HG03575 (cell line): ENCODE measurements at regions not wholly inside any gene's neighbourhood (a gene's known extent, or its start where the extent isn't known, plus 50 kb on each side); places are given as distances from the start of the nearest gene placed in this dataset.

Experiments
- ATAC-seq: cut with Tn5 transposase; IDR thresholded peaks from one replicate; pipeline ENCODE4 v1.9.1; 2021; ENCODE audit not compliant: unreplicated experiment, insufficient number of reproducible peaks, low FRiP score; ENCODE audit errors: extremely low read depth

DNA sequence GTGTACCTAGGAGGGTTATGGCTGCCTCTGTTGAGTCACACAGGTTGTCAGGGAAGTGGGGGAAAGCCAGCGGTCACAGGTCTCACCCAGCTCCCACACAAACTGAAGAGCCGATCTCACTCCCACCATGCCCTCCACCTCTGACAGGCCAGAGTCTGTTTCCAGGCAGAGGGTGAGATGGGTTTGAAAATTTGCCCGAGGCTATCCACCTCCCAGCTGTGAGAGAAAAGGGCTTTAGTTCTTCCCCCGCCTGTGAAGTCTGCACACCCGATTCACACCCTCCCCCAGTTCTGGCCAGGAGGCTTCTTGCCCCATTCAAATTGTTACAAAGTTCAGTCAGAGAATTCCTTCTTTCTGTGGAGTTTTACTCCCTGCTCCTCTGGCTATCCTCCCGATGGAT, 446.9 kb downstream of the EDEM1 start:
- no peak for ATAC-seq

DNA sequence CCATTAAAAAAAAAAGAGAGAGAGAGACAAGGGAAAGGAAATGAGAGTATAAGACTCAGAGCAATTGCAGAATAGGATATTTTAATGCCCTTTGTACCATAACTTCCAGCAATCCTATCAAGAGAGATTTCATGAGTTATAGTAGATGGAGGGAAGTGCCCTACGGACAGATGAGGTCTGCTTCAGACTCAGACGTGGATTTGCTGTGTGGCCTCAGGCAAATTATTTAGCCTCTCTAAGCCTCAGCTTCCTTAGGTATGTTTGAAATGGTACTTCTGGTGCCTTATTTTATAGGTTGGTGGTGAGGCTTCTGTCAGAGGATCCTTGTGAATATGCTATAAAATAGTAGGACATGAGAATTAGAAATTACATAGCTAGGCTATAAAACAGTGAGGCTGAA, 448.2 kb downstream of the EDEM1 start:
- ATAC-seq, result no peak

DNA sequence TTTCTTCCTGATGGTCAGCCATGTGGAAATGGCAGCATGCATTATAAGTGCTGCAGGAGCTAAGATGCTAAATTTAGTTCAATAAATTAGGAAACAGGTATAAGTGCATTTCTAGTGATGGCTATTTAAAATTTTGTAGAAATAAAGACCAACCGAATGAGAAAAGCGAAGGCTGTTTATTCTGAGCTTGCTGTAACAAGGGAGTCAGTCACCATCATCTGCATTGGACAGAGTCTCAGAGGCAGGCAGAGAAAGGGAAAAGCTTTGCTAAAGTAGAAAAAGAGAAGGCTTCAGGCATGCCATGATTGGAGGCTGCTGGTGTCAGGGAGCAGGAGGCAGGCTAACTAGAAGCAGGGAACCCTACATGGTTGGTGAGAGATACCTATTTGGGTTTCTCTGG, 451.0 kb downstream of the EDEM1 start:
- no peak for ATAC-seq

DNA sequence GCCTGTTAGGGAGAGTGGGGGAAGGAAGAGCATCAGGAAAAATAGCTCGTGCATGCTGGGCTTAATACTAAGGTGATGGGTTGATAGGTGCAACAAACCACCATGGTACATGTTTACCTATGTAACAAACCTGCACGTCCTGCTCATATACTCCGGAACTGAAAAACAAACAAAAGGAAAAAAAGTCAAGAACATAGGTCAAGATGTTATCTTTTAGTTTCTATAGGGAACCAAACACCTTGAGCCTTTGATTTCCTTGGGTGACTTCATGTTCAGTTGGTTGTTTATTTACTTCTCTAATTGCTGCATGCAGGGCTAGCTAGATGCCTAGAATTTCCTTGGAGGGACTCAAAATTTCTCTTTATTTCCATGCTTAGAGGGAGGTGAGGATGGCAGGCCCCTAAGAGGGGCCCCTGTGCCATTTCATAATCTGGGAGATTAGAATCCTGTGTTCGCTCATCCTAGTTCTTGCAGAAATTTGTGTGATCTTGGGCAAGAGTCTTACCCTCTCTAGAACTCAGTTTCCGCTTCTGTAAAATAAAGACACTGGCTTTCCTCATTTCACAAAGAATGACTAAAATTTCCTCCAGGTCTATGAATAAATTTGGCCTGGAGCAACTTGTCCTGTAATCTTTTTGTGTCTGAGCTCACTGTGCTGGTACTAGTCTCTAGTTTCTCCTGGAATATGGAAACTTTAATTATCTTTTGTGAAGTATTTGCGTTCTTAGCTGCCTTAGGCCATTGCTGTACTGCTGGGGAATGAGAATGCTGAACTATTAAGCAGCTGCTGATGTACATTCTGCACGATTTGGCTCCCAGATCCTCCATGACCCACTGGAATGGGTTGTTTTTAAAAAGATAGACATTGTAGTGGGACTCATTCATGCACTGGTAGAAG, 457.5 kb downstream of the EDEM1 start:
- ATAC-seq, result no peak

DNA sequence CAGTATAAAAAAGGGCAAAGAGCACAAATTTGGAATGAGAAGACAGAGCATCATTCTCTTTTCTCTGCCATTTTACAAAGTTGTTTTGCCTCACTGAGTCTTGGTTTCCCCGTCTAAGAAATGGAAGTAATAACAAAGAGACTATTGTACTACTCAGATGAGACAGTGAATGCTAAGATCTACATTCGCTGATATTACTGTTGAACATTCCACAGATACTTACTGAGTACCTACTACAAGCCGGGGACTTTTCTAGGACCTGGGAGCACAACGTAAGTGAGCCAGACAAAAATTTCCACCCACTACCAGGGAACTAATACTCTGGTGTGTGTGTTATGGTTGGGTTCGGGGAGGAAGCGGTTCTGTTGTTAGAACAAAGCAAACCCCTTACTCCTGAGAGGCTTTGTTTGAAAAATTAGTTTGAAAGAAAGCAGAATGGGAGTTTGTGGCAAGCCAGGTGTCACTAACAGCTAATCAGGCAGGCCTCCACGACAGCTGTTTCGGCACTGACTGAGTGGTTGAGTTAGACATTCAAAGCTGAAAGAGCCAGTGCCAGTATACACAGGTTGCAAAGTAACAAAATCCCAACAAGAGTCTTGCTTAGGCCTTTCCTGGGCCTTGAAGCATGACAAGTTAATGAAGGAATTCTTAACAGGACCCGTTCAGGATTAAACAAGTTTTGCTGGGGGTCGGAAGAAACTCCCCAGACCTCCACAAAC, 458.3 kb downstream of the EDEM1 start:
- ATAC-seq, result no peak

DNA sequence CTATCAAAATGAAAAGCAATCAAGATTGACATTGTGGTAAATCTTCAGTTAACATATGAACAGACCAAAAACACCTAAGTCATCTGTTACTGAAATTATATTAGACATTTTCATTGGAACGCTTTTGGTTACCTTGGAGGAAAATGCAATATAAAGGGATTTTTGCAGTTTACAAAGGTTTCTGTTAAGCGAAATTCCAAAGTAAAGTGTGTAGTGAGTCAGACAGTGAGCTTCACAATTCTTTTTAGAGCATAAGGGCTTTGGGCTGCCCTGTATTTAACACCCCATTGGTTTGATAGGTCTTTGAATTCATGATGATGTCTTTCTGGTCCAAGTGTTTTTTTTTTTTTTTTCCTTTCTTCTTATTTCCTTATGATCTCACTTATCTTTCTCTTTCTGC, 462.8 kb downstream of the EDEM1 start:
- no peak for ATAC-seq

DNA sequence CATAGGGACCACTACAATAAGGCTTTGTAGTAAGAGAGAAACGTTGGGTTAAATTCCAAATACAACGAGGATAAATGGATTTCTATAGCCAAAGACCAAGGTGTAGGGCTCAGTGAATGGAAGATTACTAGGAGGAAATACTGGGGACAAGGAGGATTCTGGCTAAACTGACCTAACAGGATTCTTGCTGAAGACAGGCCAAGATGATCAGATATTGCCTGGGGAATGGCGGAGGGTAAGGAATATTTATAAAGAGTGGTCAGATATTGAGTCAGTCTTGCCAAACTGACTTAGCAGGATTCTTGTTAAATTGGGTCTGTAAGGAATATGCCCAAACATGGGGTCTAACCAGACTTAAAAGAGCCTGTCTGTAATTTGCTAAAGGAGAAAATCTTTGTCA, 463.8 kb downstream of the EDEM1 start:
- ATAC-seq, result no peak

DNA sequence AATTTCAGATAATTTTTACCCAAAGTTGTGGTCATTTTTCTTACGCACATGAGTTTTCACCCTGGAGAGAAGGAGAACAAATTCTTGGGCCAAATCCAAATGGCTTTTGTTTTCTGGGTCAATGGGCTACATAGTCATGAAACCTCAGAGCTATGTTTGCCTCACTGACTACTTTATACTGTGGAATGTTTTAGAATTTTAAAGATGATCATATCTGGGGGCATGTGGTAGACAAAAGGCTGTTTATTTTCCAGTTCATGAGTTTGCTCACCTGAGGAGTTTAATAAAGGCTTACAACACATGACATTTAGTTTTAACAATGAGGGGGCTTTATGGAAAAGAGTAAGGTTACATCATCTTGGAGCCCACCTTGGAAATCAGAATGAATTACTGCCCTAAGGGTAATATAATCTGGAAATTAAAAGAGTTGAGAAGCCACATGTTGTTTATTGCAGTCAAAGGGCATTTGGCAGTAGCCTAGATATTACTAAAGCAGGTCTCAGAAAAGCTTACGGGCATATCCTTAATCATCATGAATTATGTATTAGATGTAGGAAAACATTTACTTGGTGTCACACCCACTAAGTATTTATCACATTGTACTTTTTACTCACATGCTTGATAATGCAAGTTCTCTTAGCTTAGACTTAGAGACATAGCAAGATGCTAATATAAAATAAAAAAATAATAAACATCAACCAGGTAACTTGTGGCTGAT, 466.1 kb downstream of the EDEM1 start:
- no peak for ATAC-seq

DNA sequence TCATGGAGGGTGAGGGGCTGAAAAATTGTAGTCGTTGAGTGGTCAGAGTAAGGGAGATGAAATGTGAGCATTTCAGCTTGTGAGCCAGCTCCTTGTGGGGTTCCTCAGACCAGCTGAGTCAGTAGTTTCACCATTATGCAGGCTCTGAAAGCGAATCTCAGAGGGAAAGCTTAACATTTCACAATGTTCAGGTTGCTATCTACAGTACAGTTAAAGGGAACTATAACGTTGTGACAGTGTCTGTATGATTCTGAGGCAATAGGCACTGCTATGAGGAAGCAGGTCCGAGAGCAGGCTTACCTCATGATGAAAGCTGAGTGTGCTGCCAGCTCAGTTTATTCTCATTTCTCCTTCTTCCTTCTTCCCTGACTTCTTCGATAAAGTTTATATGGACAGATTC, 469.6 kb downstream of the EDEM1 start:
- no peak for ATAC-seq

DNA sequence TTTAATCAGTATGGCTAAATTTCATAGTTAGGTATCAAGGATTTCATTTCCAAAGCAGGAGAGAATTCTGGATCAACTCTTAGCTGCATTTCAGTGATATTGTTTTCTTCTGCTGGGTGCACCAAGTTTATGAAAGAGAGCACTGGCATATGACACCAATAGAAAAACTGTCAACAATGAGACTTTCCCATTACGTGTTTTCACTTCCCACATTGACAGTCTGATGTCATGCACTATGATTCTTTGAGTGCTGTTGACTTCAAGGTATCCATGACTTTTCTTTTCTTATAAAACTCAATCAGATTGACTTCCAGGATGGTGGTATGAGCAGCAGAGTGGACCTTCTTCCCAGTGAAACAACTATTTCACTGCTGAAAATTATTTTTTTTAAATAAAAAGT, 476.1 kb downstream of the EDEM1 start:
- ATAC-seq, result no peak

DNA sequence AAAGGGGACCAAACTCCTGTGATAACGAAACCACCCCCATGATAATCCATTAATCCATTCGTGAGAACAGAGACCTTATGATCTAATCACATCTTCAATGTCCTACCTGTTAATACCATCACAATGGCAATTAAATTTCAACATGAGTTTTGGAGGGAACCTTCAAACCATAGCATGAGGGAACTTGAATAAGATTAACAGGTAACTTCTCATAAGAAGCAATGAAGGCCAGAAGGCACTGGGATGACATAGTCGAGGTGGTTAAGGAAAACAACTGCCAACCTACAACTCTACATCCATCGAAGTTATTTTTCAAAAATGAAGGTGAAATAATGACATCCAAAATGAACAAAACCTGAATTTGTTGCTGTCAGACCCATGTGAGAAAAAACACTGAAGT, 478.9 kb downstream of the EDEM1 start:
- no peak for ATAC-seq

DNA sequence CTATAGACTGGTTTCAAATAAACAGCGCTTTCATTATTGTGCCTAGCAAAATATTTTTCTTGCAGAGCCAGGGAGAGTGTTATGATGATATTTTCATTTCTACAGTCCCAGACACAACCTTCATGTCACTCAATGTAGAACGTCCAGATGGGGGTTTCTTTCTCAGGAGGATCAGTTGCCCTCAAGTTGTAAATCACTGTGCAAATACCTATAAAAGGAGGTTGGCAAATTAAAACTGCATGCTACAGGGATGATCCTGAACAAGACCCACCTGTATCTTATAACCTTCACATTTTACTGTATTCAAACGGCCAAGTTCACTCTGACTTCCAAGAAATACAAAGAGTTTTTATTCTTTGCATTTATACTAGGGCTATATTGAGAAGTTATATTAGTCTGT, 486.0 kb downstream of the EDEM1 start:
- no peak for ATAC-seq

DNA sequence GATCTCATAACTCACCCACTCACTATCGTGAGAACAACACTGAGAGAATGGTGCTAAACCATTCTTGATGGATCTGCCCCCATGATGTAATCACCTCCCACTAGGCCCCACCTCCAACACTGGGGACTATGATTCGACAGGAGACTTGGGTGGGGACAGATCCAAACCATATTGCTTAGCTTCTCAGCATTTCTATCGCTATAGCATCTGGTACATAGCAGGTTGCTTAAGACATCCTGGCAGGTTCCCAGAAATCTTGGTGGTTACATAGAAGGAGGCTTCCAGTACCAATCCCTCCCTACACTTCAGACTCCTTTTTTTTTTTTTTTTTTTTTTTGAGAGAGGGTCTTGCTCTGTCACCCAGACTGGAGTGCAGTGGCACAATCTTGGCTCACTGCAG, 487.8 kb downstream of the EDEM1 start:
- ATAC-seq, result no peak

DNA sequence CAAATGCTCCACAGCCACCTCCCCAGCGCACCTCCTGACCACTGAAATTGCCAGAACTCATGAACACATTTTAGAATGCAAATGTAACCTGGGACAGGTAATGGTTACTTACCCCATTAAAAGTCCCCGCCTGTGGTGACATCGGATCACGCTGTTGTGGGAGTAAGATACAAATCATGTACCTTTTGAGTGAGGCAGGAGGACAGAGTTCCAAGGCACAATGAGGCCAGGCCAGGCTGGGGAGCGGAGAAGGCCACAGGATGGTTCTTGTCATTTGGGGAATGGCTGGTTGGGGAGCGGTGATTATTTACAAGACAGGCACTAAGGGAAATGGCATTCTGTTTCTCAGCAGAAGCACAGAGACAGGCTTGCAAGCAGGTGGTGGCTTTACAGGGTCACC, 490.0 kb downstream of the EDEM1 start:
- ATAC-seq, result no peak

DNA sequence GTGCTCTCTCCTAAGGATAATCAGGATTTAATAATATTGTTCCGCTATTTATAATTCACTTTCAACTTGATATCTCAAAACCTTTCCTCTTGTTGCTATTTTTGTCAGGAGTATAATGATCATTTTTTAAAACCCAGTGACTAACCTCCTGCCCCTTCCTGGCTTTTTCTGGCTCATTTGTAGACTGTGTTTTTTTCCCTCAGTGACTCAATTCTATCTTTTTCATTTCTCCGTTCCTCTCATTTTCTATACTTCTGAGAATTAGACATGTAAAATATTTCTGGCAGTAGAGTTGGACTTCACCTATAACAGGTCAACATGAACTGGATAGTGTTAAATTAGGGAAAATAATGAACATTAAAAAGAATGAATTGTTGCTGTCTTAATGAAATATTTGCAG, 490.7 kb downstream of the EDEM1 start:
- ATAC-seq, result no peak

DNA sequence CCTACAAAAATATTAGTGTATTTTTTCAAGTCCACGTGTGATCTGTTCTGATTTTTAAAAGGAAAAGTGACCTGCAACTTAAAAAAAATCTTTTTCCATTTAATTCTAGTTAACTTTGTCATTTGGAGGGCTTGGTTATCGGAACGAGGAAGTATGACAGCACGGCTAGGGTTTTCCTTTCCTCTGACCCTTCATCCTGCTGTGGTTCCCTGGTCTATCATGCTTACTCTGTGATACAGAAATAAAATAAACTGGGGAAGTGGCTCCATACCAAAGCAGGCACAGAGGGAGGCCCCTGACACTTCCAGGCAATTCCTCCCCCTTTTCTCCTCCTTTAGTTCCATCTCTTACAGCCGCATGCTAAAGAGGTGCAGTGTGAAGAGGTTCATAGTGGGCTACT, 491.3 kb downstream of the EDEM1 start:
- ATAC-seq, result no peak

DNA sequence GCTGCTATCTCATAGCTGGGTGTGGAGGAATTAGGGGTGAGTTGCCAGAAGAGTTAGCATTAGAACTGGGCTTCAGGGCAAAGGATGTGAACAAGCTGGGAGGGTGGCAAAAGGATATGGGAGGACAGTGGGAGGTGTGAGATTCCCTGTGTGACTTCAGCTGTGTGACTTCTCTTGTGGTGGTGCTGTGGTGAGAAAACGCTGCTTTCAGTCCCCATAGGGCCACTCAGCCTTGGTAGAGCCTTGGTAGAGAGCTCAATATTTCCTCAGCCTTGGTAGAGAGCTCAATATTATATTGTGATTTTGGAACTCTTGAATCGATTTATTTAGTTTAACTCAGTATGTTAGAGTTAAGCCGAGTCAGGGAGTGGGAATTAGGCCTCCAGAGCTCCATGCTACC, 499.7 kb downstream of the EDEM1 start:
- ATAC-seq, result no peak

DNA sequence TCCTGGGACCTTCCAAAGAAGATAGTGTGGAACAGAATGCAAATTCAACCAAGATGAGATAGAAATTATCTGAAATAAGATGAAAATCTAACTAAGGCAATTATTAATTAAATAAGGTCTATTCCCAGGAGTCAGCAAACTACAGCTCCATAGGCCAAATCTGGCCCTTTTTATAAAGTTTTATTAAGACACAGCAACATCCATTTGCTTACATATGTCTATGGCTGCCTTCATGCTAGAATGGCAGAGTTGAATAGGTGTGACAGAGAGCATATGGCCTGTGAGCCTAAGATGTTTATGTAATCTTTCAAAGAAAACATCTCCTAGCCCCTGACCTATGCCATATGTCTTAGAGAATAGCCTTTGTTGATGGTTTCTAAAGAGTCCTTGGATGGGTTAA, 503.0 kb downstream of the EDEM1 start:
- no peak for ATAC-seq

DNA sequence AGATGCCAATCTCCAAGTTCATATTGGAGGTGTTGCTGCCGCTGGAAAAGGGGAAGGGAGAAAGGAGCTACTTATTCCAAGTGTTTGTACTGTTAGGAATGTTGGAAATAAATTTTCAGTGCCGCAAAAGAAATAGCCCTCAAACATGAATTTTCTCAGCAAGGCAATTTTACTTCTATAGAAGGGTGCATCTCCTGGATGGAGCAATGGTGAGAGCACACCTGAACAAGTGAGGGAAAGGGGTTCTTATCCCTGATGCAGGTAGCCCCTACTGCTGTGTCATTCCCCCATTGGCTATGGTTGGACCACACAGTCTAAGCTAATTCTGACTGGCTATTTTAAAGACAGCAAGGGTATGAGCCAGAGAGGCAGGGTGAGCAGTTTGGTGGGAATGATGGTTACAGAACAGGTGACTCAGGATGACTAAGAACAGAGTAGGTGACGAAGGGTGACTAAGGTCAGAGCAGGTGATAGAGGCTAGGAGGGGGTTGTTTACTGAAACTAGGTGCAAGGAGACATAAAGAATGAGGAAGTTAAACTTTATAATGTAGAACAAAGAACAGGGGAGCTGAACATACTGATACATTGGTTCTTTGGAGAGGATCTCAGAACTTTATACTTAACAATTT, 503.5 kb downstream of the EDEM1 start:
- no peak for ATAC-seq
